ENCODE measurements at regions not wholly inside any gene's neighbourhood (a gene's known extent, or its start where the extent isn't known, plus 50 kb on each side); places are given as distances from the start of the nearest gene placed in this dataset.

- no peak for DNase-seq
These were observed 200.7 kb downstream of the MYCN start for GRCh38 chr2:16140771-16141640.

- no peak for DNase-seq
These were observed 199.6 kb downstream of the MYCN start for GRCh38 chr2:16139663-16140615.

- DNase-seq = no peak
These were observed 198.7 kb downstream of the MYCN start for GRCh38 chr2:16138811-16139662.

GRCh38 chr2:16137080-16137755 is 196.9 kb downstream of the MYCN start:
- no peak for DNase-seq

- DNase-seq = no peak
These were observed 196.2 kb downstream of the MYCN start for GRCh38 chr2:16136461-16137035.

GRCh38 chr2:16135913-16136310 is 195.6 kb downstream of the MYCN start:
- no peak for DNase-seq

GRCh38 chr2:16135196-16135912 is 195.0 kb downstream of the MYCN start:
- no peak for DNase-seq

- no peak for DNase-seq
These were observed 194.3 kb downstream of the MYCN start for GRCh38 chr2:16134436-16135165.

GRCh38 chr2:16130906-16131400 is 190.6 kb downstream of the MYCN start:
- no peak for DNase-seq

- no peak for DNase-seq
These were observed 190.2 kb downstream of the MYCN start for GRCh38 chr2:16130541-16130880.

GRCh38 chr2:16129716-16130540 is 189.6 kb downstream of the MYCN start:
- DNase-seq = no peak

- no peak for DNase-seq
These were observed 188.6 kb downstream of the MYCN start for GRCh38 chr2:16128746-16129610.

GRCh38 chr2:16127958-16128357 is 187.6 kb downstream of the MYCN start:
- no peak for DNase-seq

GRCh38 chr2:16127276-16127940 is 187.1 kb downstream of the MYCN start:
- DNase-seq = no peak

- no peak for DNase-seq
These were observed 186.3 kb downstream of the MYCN start for GRCh38 chr2:16126517-16127275.

GRCh38 chr2:16125614-16126516 is 185.5 kb downstream of the MYCN start:
- no peak for DNase-seq

Measured in activated T-cell treated with anti-CD3 and anti-CD28 coated beads, Interleukin-2, amount 50 U/mL, for 1 hour (primary cell).